Keratinocyte (primary cell): ENCODE measurements at regions not wholly inside any gene's neighbourhood (a gene's known extent, or its start where the extent isn't known, plus 50 kb on each side); places are given as distances from the start of the nearest gene placed in this dataset.

Experiments used
- CTCF ChIP-seq, 3 experiments: IDR thresholded peaks in 1 of 3; conservative IDR thresholded peaks in 1 of 3; optimal IDR thresholded peaks in 1 of 3; 2 replicates in 2 of 3; 3 replicates in 1 of 3; pipeline versions ENCODE3 to v1.5.1; 2011; ENCODE audit warnings: low read length in 3 of 3, mild to moderate bottlenecking in 3 of 3, moderate library complexity in 2 of 3, control low read depth in 1 of 3, inconsistent platforms in 1 of 3; ENCODE audit not compliant: insufficient read depth in 2 of 3; ENCODE audit errors: extremely low read depth in 1 of 3
- EZH2 ChIP-seq: IDR thresholded peaks from one replicate; pipeline ENCODE4 v1.6.1; 2012; ENCODE audit warnings: inconsistent platforms, mild to moderate bottlenecking, low read length, moderate library complexity

- TF ChIP-seq CTCF (optimal IDR thresholded peaks at IDR 0.05 in 1 of 3, IDR thresholded peaks at IDR 0.05 in 1 of 3, conservative IDR thresholded peaks at IDR 0.05 in 1 of 3; ENCODE audit: extremely low read depth in 1 of 3, insufficient read depth in 2 of 3, low read length in 3 of 3) (no peak), EZH2 (no peak)
Measured at GRCh38 chr1:222454782-222455181, 93.1 kb downstream of the HHIPL2 start.
